ENCODE measurements at regions not wholly inside any gene's neighbourhood (a gene's known extent, or its start where the extent isn't known, plus 50 kb on each side); places are given as distances from the start of the nearest gene placed in this dataset.
A peak's percentile ranks its signal among the peaks of the same experiment; 100 is the strongest.

DNA sequence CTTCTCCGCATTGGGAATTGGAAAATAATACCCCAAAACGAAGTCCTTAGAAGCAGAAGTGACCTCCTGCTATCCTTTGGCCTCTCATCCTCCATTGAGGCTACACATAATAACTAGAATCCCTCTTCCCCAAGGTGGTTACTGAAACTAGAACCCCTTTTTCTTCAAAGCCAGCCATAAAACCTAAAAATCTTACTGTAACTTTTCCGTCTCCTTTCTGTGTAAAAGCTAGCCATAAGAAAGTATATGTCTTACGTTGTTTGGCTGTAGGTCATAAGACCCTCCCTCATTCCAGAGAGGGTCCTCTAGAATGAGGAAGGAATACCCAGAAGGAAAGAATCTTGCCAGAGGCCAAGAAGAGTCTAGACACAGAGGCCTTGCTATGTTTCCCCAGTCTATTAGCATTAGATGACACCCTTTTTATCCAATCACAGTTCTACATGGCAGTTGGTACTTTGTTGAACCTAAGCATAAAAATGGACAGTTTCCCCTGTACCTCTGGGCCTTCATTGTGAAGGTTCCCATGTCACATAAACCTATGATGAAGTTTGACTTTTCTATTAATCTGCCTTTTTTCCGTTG, 133.9 kb upstream of the BTN3A2 start:
- Histone ChIP-seq H3K4me3 (ENCODE audit: insufficient read depth, low read length, poor library complexity, severe bottlenecking) (no peak overlapping the region), H3K27ac (ENCODE audit: low read depth, low read length) (no peak overlapping the region), H2AFZ (ENCODE audit: low read depth, low read length, severe bottlenecking) (no peak overlapping the region), H3K9me2 (replicated peaks; ENCODE audit: insufficient read depth, low read length) (no peaks in the 10 kb centered on the region), H3K79me2 (ENCODE audit: insufficient read depth, low read length) (no peaks in the 10 kb centered on the region), H3K4me2 (ENCODE audit: low read depth, low read length, poor library complexity, severe bottlenecking) (no peak overlapping the region), H4K20me1 (ENCODE audit: low read depth, low read length) (no peaks in the 10 kb centered on the region), H3K9me3 (ENCODE audit: insufficient read depth, low read length) (no peaks in the 10 kb centered on the region), H3K9ac (ENCODE audit: low read length) (no peak overlapping the region), H3K27me3 (ENCODE audit: low read length) (no peaks in the 10 kb centered on the region), H3F3A (ENCODE audit: insufficient read depth) (peaks cover 45% of the 10 kb centered on the region), H3K36me3 (ENCODE audit: low read length) (no peaks in the 10 kb centered on the region)
- TF ChIP-seq, protein P1, sequence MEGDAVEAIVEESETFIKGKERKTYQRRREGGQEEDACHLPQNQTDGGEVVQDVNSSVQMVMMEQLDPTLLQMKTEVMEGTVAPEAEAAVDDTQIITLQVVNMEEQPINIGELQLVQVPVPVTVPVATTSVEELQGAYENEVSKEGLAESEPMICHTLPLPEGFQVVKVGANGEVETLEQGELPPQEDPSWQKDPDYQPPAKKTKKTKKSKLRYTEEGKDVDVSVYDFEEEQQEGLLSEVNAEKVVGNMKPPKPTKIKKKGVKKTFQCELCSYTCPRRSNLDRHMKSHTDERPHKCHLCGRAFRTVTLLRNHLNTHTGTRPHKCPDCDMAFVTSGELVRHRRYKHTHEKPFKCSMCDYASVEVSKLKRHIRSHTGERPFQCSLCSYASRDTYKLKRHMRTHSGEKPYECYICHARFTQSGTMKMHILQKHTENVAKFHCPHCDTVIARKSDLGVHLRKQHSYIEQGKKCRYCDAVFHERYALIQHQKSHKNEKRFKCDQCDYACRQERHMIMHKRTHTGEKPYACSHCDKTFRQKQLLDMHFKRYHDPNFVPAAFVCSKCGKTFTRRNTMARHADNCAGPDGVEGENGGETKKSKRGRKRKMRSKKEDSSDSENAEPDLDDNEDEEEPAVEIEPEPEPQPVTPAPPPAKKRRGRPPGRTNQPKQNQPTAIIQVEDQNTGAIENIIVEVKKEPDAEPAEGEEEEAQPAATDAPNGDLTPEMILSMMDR (IDR thresholded peaks at IDR 0.05; ENCODE audit: insufficient read depth, low read length, poor library complexity, severe bottlenecking) = no peak
- TF ChIP-seq EZH2phosphoT487 (conservative IDR thresholded peaks at IDR 0.05; ENCODE audit: low read length) = no peak

DNA sequence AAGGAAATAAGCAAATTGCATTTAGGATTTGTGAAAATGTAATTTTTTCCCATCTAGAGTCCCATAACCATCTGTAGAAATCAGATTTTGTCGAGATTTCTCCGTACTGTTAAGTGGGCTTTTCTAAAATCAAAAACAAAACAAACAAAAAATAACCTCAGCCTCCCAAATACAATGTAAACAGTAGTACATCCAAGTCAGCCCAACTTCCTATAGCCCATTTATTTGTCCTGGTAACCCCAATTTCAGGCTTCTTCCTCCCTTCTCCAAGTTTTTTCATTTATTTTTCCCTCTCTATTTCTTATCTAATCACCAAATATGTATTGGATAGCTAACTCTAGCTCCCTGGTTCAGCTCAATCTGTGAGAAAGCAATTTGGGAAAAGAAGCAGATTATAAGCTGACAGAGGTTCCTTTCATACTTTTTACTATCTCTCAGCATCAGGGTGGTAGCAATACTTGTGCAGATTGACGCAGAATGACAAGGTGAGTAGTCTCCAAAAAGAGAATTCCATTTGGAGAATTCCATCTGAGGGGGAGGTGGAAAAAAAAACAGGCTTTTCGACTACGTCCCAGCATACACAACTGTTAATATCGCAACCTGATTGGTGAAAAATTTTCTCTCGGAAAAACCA, 132.6 kb upstream of the BTN3A2 start:
- Histone ChIP-seq H4K20me1 (ENCODE audit: low read depth, low read length) (no peaks in the 10 kb centered on the region), H3K9me2 (replicated peaks; ENCODE audit: insufficient read depth, low read length) (no peaks in the 10 kb centered on the region), H3F3A (ENCODE audit: insufficient read depth) (peaks cover 45% of the 10 kb centered on the region), H3K27ac (ENCODE audit: low read depth, low read length) (no peak overlapping the region; the same call in 1 of the 2 replicates), H3K36me3 (ENCODE audit: low read length) (no peaks in the 10 kb centered on the region), H2AFZ (ENCODE audit: low read depth, low read length, severe bottlenecking) (peak overlapping the region; percentile 98), H3K4me3 (ENCODE audit: insufficient read depth, low read length, poor library complexity, severe bottlenecking) (no peak overlapping the region), H3K79me2 (ENCODE audit: insufficient read depth, low read length) (no peaks in the 10 kb centered on the region), H3K4me2 (ENCODE audit: low read depth, low read length, poor library complexity, severe bottlenecking) (peak overlapping the region; percentile 91), H3K9ac (ENCODE audit: low read length) (0 out of 2 replicates have a peak overlapping the region, but pooled peaks have one; percentile 79), H3K9me3 (ENCODE audit: insufficient read depth, low read length) (no peaks in the 10 kb centered on the region), H3K27me3 (ENCODE audit: low read length) (no peaks in the 10 kb centered on the region)
- TF ChIP-seq, protein P1 (IDR thresholded peaks at IDR 0.05; ENCODE audit: insufficient read depth, low read length, poor library complexity, severe bottlenecking) = no peak
- no peak for TF ChIP-seq EZH2phosphoT487 (conservative IDR thresholded peaks at IDR 0.05; ENCODE audit: low read length)

DNA sequence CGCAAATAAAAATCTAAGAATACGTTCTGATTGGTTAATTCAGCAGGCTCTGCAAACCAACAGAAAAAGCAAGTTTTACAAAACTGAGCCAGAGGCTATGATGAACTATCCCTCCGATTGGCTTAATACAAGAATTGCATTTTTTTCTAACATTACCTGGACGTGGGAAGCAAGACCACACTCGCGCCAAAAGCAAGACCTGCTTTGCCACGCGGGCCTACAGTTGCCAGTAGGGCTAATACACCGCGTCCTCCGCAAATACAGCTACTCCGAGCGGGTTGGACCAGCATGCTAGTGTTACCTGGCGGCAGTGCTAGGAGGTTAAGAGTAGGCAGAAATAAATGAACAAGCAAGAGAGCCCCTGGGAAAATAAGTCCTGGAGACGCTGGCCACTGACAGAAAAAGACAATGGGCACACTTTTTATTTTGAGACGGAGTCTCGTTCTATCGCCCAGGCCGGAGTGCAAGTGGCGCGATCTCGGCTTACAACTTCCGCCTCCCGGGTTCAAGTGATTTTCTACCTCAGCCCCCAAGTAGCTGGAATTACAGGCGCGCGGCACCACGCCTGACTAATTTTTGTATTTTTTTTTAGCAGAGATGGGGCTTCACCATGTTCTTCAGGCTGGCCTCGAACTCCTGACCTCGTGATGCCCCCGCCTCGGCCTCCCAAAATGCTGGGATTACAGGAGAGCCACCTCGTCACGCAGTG, 131.9 kb upstream of the BTN3A2 start:
- Histone ChIP-seq H3K27me3 (ENCODE audit: low read length) (no peaks in the 10 kb centered on the region), H3F3A (ENCODE audit: insufficient read depth) (peaks cover 45% of the 10 kb centered on the region), H3K4me2 (ENCODE audit: low read depth, low read length, poor library complexity, severe bottlenecking) (peak overlapping the region; percentile 91), H3K4me3 (ENCODE audit: insufficient read depth, low read length, poor library complexity, severe bottlenecking) (peak overlapping the region; percentile 57), H3K36me3 (ENCODE audit: low read length) (no peaks in the 10 kb centered on the region), H3K79me2 (ENCODE audit: insufficient read depth, low read length) (no peaks in the 10 kb centered on the region), H3K27ac (ENCODE audit: low read depth, low read length) (peak overlapping the region; percentile 88), H2AFZ (ENCODE audit: low read depth, low read length, severe bottlenecking) (peak overlapping the region; percentile 98), H3K9me2 (replicated peaks; ENCODE audit: insufficient read depth, low read length) (no peaks in the 10 kb centered on the region), H4K20me1 (ENCODE audit: low read depth, low read length) (no peaks in the 10 kb centered on the region), H3K9ac (ENCODE audit: low read length) (peak overlapping the region; percentile 79), H3K9me3 (ENCODE audit: insufficient read depth, low read length) (no peaks in the 10 kb centered on the region)
- TF ChIP-seq, protein P1 (IDR thresholded peaks at IDR 0.05; ENCODE audit: insufficient read depth, low read length, poor library complexity, severe bottlenecking) = no peak
- 0 out of 2 replicates have a peak, but pooled peaks have one; percentile 67 for TF ChIP-seq EZH2phosphoT487 (conservative IDR thresholded peaks at IDR 0.05; ENCODE audit: low read length)

Data from SU-DHL-6 (cell line).